ENCODE measurements at regions not wholly inside any gene's neighbourhood (a gene's known extent, or its start where the extent isn't known, plus 50 kb on each side); places are given as distances from the start of the nearest gene placed in this dataset.

DNA sequence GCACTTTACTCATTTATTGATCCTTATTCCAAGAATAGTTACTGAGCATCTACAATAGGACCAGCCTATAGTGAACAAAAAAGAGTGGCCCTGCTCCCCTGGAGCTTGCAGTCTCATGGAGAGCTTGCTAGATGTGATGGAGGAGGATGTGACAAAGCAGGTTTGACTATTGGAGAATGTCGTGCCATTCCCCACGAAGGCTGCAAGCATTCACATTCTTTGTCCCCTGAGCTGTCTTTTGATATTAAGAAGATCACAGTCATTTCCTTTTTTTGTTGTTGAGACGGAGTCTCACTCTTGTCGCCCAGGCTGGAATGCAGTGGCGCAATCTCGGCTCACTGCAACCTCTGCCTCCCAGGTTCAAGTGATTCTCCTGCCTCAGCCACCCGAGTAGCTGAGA is 115.0 kb upstream of the ADAMTS18 start:
- TF ChIP-seq, protein P1, sequence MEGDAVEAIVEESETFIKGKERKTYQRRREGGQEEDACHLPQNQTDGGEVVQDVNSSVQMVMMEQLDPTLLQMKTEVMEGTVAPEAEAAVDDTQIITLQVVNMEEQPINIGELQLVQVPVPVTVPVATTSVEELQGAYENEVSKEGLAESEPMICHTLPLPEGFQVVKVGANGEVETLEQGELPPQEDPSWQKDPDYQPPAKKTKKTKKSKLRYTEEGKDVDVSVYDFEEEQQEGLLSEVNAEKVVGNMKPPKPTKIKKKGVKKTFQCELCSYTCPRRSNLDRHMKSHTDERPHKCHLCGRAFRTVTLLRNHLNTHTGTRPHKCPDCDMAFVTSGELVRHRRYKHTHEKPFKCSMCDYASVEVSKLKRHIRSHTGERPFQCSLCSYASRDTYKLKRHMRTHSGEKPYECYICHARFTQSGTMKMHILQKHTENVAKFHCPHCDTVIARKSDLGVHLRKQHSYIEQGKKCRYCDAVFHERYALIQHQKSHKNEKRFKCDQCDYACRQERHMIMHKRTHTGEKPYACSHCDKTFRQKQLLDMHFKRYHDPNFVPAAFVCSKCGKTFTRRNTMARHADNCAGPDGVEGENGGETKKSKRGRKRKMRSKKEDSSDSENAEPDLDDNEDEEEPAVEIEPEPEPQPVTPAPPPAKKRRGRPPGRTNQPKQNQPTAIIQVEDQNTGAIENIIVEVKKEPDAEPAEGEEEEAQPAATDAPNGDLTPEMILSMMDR (conservative IDR thresholded peaks at IDR 0.05) = no peak
- H3K9me3 ChIP-seq (ENCODE audit: control insufficient read depth, low read length) = no peaks in the 10 kb centered on the region
- no peaks in the 10 kb centered on the region for H3K4me1 ChIP-seq (ENCODE audit: control insufficient read depth, insufficient read depth, low read length)
- DNase-seq = no peak
- Mint-ChIP-seq H3K4me3 (no peak overlapping the region), H3K27ac (no peak overlapping the region), H3K36me3 (ENCODE audit: low read depth) (no peaks in the 10 kb centered on the region), H3K27me3 (ENCODE audit: insufficient read depth) (no peaks in the 10 kb centered on the region), H3K9me3 (no peaks in the 10 kb centered on the region), H3K4me1 (peaks cover 9% of the 10 kb centered on the region)
- no peaks in the 10 kb centered on the region for H3K27me3 ChIP-seq (ENCODE audit: control insufficient read depth, insufficient read depth, low read length, poor library complexity, severe bottlenecking)
- no peak overlapping the region for H3K4me3 ChIP-seq (ENCODE audit: low read length)
- WGBS, 2 experiments (ENCODE audit: insufficient coverage in 1 of 2, insufficient read length in 1 of 2) = 83 to 89% methylated on average over 7 of the region's 7 CpGs
- H3K27ac ChIP-seq (ENCODE audit: low read depth, low read length) = no peak overlapping the region
- H3K36me3 ChIP-seq (ENCODE audit: control insufficient read depth, insufficient read depth, low read length) = no peaks in the 10 kb centered on the region
- no peak overlapping the region for H3K9ac ChIP-seq (ENCODE audit: extremely low read depth, low read length, poor library complexity, severe bottlenecking)

DNA sequence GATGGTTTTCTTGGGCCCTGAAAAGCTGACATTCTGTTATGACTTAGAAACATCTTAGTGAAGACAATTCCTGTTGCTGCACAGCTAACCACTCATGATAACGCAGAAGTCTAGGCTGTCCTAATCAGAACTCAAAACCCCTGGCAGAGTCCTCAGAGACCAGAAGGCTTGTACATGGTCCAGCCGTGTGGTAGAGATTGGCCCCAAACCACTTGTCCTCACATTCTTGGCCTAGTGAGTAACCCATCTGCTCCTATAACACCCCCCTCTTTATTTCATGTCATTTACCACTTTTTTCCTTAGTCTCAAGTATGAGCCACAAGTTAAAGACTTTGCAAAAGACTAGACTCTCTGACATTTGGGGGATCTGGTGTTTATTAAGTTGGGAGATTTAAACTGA is 116.5 kb upstream of the ADAMTS18 start:
- Histone ChIP-seq H3K4me3 (ENCODE audit: low read length) (no peak overlapping the region), H3K9me3 (ENCODE audit: control insufficient read depth, low read length) (no peaks in the 10 kb centered on the region), H3K9ac (ENCODE audit: extremely low read depth, low read length, poor library complexity, severe bottlenecking) (no peak overlapping the region), H3K27ac (ENCODE audit: low read depth, low read length) (no peak overlapping the region), H3K36me3 (ENCODE audit: control insufficient read depth, insufficient read depth, low read length) (no peaks in the 10 kb centered on the region), H3K27me3 (ENCODE audit: control insufficient read depth, insufficient read depth, low read length, poor library complexity, severe bottlenecking) (no peaks in the 10 kb centered on the region), H3K4me1 (ENCODE audit: control insufficient read depth, insufficient read depth, low read length) (no peaks in the 10 kb centered on the region)
- Mint-ChIP-seq H3K9me3 (no peaks in the 10 kb centered on the region), H3K27me3 (ENCODE audit: insufficient read depth) (no peaks in the 10 kb centered on the region), H3K36me3 (ENCODE audit: low read depth) (no peaks in the 10 kb centered on the region), H3K4me1 (peaks cover 9% of the 10 kb centered on the region), H3K27ac (no peak overlapping the region), H3K4me3 (no peak overlapping the region)
- no peak for DNase-seq
- TF ChIP-seq, protein P1 (conservative IDR thresholded peaks at IDR 0.05) = no peak
- WGBS, 2 experiments (ENCODE audit: insufficient coverage in 1 of 2, insufficient read length in 1 of 2) = 85 to 100% methylated on average over 2 of the region's 2 CpGs

DNA sequence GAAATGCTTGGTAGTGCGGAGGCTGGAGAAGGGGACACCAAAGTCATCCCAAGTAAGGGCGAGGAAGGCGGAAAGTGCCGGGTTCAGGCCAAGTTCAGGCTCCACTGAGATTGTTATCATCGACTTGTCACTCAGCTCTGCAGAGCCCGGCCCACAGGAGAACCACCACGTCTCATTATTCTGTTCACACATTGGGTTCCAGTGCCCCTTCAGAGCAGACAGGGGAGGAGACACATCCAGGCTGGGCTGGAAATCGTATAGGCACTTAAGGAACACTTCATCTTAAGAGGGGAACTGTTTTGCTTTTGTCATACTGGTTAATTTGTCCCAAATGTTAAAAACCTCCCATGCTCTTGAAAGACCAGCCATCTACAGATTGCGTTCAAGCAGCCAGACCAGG is 118.3 kb upstream of the ADAMTS18 start:
- Mint-ChIP-seq H3K4me3 (no peak overlapping the region), H3K4me1 (peaks cover 9% of the 10 kb centered on the region), H3K27me3 (ENCODE audit: insufficient read depth) (no peaks in the 10 kb centered on the region), H3K9me3 (no peaks in the 10 kb centered on the region), H3K36me3 (ENCODE audit: low read depth) (no peaks in the 10 kb centered on the region), H3K27ac (no peak overlapping the region)
- 91 to 92% methylated on average over 7 to 9 of the region's 9 CpGs for WGBS, 2 experiments (ENCODE audit: insufficient coverage in 1 of 2, insufficient read length in 1 of 2)
- Histone ChIP-seq H3K27ac (ENCODE audit: low read depth, low read length) (no peak overlapping the region), H3K9ac (ENCODE audit: extremely low read depth, low read length, poor library complexity, severe bottlenecking) (no peak overlapping the region), H3K4me1 (ENCODE audit: control insufficient read depth, insufficient read depth, low read length) (no peaks in the 10 kb centered on the region), H3K27me3 (ENCODE audit: control insufficient read depth, insufficient read depth, low read length, poor library complexity, severe bottlenecking) (no peaks in the 10 kb centered on the region), H3K36me3 (ENCODE audit: control insufficient read depth, insufficient read depth, low read length) (no peaks in the 10 kb centered on the region), H3K9me3 (ENCODE audit: control insufficient read depth, low read length) (no peaks in the 10 kb centered on the region), H3K4me3 (ENCODE audit: low read length) (no peak overlapping the region)
- TF ChIP-seq, protein P1 (conservative IDR thresholded peaks at IDR 0.05) = no peak
- no peak for DNase-seq
